Neuron (in vitro differentiated cells): ENCODE measurements at regions not wholly inside any gene's neighbourhood (a gene's known extent, or its start where the extent isn't known, plus 50 kb on each side); places are given as distances from the start of the nearest gene placed in this dataset.

Experiments used
- H2AFZ ChIP-seq: one replicate; pipeline ENCODE4 v1.6.1; 2013; ENCODE audit warnings: low read depth, mild to moderate bottlenecking, inconsistent platforms, low read length, moderate library complexity
- H3K27me3 ChIP-seq: one replicate; pipeline ENCODE4 v1.6.1; 2013; ENCODE audit warnings: low read length; ENCODE audit not compliant: insufficient read depth
- H3K36me3 ChIP-seq: one replicate; pipeline ENCODE4 v1.6.1; 2013; ENCODE audit warnings: low read length; ENCODE audit not compliant: insufficient read depth
- H3K4me1 ChIP-seq: one replicate; pipeline ENCODE4 v1.6.1; 2013; ENCODE audit warnings: low read length; ENCODE audit not compliant: insufficient read depth
- H3K4me3 ChIP-seq: 2 replicates; pipeline ENCODE4 v1.5.1; 2013; ENCODE audit warnings: mild to moderate bottlenecking, low read length, moderate library complexity
- H3K9me3 ChIP-seq: one replicate; pipeline ENCODE4 v1.6.1; 2013; ENCODE audit warnings: low read length

DNA sequence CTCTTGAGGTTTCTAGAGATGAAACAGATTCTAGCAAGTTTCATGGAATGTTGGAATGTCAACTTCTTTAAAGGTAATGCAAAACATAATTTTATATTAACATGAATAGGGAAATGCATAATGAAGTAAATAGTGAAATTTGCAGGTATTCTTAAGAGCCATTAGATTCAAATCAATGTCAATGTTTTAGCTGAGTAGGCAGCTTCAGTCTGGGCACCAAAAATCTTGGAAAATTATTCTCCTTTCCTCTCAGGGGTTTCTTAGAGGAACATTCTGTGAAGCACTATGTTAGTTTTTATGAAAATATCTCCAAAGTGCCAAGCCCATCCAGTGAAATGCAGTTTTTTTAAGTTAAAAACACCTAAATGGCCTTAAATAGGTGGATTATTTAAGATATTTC, 300.8 kb downstream of the PAX1 start:
- Histone ChIP-seq H2AFZ (no peak overlapping the region), H3K36me3 (no peaks in the 10 kb centered on the region), H3K27me3 (no peaks in the 10 kb centered on the region), H3K4me1 (no peaks in the 10 kb centered on the region), H3K4me3 (no peak overlapping the region), H3K9me3 (no peaks in the 10 kb centered on the region)

DNA sequence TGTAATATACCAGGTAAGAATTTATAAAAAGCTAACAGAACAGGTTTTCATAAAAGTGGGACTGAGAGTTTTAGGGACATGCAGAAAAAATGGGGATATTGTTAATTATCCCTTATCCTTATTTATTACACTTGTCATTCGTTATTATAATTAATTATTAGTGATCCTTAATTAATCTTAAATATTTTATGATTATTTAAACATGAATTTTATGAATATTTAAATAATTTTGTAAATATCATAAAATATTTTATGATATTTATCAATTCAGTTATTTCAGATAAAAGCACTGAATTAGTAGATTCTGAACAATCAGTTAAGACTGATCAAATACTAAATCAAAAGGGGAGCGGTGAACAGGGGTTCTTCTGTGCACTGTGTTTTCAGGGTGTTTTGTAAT, 300.1 kb downstream of the PAX1 start:
- no peaks in the 10 kb centered on the region for H3K4me1 ChIP-seq
- H3K36me3 ChIP-seq = no peaks in the 10 kb centered on the region
- H3K4me3 ChIP-seq = no peak overlapping the region
- no peaks in the 10 kb centered on the region for H3K9me3 ChIP-seq
- no peak overlapping the region for H2AFZ ChIP-seq
- H3K27me3 ChIP-seq = no peaks in the 10 kb centered on the region

DNA sequence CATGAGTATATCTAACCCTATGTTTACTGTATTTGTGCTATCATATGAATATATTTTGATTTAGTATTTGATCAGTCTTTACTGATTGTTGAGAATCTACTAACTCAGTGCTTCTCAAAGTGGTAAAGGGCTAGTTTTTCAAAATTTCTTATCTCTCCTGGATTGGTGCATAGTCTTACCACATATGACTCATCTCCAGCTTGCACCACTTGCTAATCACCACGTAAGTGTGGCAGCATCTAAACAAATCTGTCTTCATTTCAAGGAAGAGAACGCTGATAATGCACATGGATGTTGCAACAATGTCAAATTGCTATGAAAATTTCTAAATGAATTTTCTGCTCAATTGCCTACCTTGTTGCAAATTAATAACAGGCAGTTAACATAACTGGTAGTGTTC, 299.5 kb downstream of the PAX1 start:
- no peak overlapping the region for H2AFZ ChIP-seq
- no peaks in the 10 kb centered on the region for H3K27me3 ChIP-seq
- no peaks in the 10 kb centered on the region for H3K9me3 ChIP-seq
- H3K4me3 ChIP-seq = no peak overlapping the region
- H3K36me3 ChIP-seq = no peaks in the 10 kb centered on the region
- no peaks in the 10 kb centered on the region for H3K4me1 ChIP-seq

DNA sequence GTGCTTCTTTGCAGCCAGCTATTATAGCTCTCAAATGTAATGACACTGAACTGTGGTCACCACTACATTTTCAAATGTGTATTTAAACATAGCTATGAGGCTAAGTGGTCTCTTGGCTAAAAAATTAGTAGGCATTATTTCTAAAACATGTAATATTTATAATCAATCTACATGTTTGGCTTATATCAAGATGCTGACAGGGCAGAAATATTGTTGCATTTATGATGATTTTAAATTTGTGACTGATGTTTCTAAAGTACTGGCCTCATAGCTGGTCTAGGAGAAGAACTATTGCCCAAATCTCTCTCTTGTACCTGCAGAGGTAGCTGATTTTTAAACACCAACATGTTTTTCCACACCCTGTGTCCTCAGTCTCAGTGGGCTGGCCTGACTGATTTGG, 298.2 kb downstream of the PAX1 start:
- no peak overlapping the region for H2AFZ ChIP-seq
- H3K4me1 ChIP-seq = no peaks in the 10 kb centered on the region
- no peaks in the 10 kb centered on the region for H3K27me3 ChIP-seq
- H3K9me3 ChIP-seq = no peaks in the 10 kb centered on the region
- no peaks in the 10 kb centered on the region for H3K36me3 ChIP-seq
- no peak overlapping the region for H3K4me3 ChIP-seq

DNA sequence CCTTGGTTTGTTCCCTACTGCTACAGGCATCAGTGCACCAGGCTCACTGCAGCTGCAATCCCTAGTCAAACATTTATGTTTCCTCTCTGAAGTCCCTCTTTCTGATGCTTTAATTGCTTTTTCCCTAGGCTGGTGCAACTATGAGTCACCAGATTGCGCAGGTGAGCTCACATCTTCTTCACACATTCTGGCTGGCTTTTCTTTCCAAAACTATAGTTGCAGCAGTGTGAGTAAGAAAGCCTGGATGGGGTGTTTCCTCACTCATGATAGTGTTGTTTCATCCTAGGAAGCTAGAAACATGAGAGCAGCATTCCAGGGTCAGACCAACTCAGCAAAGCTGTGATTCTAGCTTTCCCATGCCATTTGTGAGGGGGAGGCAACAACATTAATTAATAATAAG, 296.4 kb downstream of the PAX1 start:
- Histone ChIP-seq H3K4me3 (no peak overlapping the region), H3K4me1 (no peaks in the 10 kb centered on the region), H3K9me3 (no peaks in the 10 kb centered on the region), H3K27me3 (no peaks in the 10 kb centered on the region), H3K36me3 (no peaks in the 10 kb centered on the region), H2AFZ (no peak overlapping the region)

DNA sequence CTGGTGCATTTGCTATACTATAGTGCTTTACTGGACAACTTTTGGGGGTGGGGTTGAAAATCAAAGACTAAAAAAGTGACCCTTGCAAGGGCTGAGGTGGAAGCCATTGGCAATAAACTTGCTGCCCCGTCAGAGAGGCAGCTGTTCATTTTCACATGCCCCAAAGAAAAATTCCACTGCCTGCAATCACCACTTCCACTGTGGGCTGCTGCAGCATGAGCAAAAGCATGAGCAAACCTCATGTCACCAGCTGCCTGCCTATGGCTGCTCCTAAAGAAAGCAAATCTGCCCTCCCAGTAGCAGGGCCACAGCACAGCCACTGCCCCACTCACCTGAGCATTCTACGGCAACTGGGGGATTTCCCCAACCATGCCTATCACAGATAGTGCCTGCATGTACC, 290.0 kb downstream of the PAX1 start:
- no peak overlapping the region for H3K4me3 ChIP-seq
- H2AFZ ChIP-seq = no peak overlapping the region
- H3K36me3 ChIP-seq = no peaks in the 10 kb centered on the region
- H3K27me3 ChIP-seq = no peaks in the 10 kb centered on the region
- no peaks in the 10 kb centered on the region for H3K4me1 ChIP-seq
- no peaks in the 10 kb centered on the region for H3K9me3 ChIP-seq

DNA sequence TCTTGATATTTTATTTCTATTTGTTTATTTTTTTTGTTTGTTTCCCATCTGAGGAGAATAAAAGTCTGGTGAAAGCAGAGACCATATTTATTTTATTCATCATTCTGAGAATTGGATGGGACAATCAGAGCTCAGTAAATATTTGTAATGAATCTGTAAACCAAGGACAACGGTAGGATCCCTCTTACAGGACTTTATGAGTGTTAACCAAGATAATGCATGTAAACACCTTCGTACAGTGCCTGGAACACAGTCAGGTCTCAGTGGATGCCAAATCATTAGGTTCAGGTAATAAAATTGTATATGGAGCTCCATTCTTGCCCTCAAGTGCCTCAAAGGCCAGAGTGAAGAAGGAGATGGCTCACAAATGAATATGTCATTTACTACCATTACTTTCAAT, 288.7 kb downstream of the PAX1 start:
- no peaks in the 10 kb centered on the region for H3K27me3 ChIP-seq
- no peaks in the 10 kb centered on the region for H3K4me1 ChIP-seq
- H2AFZ ChIP-seq = no peak overlapping the region
- H3K36me3 ChIP-seq = no peaks in the 10 kb centered on the region
- H3K9me3 ChIP-seq = no peaks in the 10 kb centered on the region
- H3K4me3 ChIP-seq = no peak overlapping the region

DNA sequence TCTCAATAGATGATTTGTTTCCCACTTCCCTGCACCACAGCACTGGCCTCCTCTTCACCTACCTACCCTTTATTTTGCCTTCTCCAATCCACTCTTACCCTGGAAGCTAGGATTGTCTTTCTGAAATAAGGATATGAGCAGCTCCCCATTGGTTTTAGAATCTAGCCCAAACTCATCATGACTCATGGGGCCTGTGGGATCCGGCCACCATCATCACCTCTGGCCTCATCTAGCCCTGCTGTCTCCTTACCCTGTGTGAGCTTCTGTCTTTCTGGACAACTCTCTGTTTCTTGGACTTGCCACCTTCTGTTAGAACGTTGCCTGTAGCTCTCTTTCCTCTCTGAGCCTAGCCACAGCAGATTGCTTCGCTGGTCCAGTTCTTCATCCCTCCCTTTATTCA, 277.1 kb downstream of the PAX1 start:
- Histone ChIP-seq H3K4me3 (no peak overlapping the region), H3K4me1 (no peaks in the 10 kb centered on the region), H3K27me3 (no peaks in the 10 kb centered on the region), H2AFZ (no peak overlapping the region), H3K36me3 (no peaks in the 10 kb centered on the region), H3K9me3 (no peaks in the 10 kb centered on the region)

DNA sequence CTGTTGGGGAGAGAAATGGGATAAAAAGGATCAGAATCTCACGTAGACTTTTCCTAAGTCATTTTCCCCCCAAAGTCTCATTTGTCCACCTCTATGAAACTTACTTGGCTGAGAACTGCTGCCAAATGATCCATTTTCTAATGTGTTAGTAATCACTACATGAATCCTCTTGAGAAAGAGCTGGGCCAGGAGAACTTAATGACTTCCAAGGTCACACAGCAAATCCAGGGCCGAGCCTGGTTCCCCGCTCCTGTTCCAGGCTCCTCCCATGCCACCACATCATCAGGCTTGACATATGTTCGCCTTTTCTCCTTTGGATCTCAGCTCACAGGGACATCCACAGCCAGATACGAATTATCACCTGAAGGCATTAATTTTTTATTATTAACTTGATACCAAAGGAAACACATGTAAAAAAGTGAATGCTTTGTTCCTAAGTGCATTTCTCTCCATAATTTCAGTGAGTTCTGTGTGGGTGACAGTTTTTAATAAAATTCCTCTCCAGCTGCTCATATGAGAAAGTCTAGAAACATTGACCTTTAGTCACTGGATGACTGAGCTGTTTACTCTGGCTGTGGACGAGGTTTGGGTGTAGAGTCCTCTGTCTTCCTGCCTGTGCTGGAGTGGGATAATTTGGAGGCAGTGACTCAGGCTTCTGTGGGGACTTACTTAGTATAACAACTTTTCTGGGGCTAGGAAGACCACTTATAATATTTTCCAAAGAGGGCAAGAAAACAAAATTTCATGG, 276.3 kb downstream of the PAX1 start:
- no peaks in the 10 kb centered on the region for H3K36me3 ChIP-seq
- no peaks in the 10 kb centered on the region for H3K9me3 ChIP-seq
- H2AFZ ChIP-seq = no peak overlapping the region
- H3K27me3 ChIP-seq = no peaks in the 10 kb centered on the region
- H3K4me3 ChIP-seq = no peak overlapping the region
- no peaks in the 10 kb centered on the region for H3K4me1 ChIP-seq

DNA sequence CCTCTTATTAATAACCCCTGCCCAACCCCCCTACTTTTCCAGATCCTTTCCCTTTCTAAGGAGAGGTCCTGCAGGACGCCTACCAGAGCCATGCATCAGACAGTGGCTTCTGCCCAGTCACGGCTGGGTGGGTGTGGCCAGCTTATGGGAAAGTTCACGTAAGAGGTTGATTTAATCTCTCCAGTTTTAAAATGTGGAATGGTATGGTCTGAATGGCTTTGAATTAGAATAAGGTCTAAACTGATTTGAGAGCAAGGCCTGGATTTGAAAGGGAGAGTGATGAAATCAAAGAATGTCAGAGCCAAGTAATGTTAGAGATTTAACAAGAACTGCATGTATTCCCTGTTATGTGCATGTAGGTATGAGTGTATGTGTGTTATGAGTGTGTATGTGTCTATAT, 275.7 kb downstream of the PAX1 start:
- Histone ChIP-seq H3K27me3 (no peaks in the 10 kb centered on the region), H3K9me3 (no peaks in the 10 kb centered on the region), H3K4me1 (no peaks in the 10 kb centered on the region), H2AFZ (no peak overlapping the region), H3K36me3 (no peaks in the 10 kb centered on the region), H3K4me3 (no peak overlapping the region)

DNA sequence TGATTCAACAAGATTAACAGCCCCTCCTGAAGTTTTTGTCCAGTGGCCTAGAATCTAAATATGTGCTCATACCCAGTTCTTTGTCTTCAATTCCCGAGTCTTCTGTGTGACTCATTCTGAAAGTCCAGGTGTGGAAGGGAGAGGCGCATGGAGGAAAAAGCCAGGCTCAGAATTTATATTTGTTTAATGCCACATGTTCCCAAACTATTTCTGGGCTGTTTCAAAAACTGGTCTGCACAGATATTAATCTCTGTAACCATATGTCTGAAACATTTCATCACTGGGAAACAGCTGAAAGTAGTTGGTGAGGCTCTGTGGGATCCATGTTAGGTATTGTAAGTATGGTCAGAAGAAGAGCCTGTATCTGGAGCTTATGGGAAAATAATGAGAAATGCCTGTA, 266.0 kb downstream of the PAX1 start:
- no peaks in the 10 kb centered on the region for H3K4me1 ChIP-seq
- H3K36me3 ChIP-seq = no peaks in the 10 kb centered on the region
- no peak overlapping the region for H2AFZ ChIP-seq
- no peak overlapping the region for H3K4me3 ChIP-seq
- no peaks in the 10 kb centered on the region for H3K9me3 ChIP-seq
- no peaks in the 10 kb centered on the region for H3K27me3 ChIP-seq

DNA sequence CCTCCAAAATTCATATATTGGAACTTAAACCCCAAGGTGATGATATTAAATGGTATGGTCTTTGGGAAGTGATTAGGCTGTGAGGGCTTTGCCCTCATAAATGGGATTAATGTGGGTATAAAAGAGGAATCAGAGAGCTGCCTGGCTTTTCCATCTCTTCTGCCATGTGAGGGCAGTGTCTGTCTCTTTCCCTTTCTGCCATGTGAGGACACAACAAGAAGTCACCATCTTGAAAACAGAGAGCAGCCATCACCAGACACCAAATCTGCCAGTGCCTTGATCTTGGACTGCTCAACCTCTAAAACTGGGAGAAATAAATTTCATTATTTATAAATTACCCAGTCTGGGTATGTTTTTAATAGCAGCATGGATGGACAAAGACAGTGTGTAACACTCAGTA, 263.0 kb downstream of the PAX1 start:
- H3K9me3 ChIP-seq = no peaks in the 10 kb centered on the region
- no peaks in the 10 kb centered on the region for H3K36me3 ChIP-seq
- H2AFZ ChIP-seq = no peak overlapping the region
- no peaks in the 10 kb centered on the region for H3K4me1 ChIP-seq
- H3K4me3 ChIP-seq = no peak overlapping the region
- no peaks in the 10 kb centered on the region for H3K27me3 ChIP-seq

DNA sequence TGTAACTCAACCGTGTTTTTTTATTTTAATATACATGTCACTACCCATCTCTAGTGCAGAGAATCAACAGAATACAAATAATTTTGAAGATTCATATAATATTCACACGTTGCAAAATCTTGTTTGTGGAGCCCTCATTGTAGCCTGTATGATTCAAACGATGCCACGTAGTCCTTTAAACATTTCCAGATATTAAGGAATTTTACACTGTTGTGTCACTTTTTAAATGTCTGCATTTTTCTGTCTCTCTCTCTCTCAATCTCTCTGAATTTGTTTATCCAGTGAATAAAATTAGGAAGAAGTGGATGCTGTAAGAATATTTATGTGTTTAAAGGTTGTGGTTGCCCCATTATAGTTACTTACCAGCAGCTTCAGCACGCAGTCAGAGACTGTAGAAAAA, 262.0 kb downstream of the PAX1 start:
- H3K4me3 ChIP-seq = no peak overlapping the region
- H3K9me3 ChIP-seq = no peaks in the 10 kb centered on the region
- H3K4me1 ChIP-seq = no peaks in the 10 kb centered on the region
- no peaks in the 10 kb centered on the region for H3K36me3 ChIP-seq
- H3K27me3 ChIP-seq = no peaks in the 10 kb centered on the region
- no peak overlapping the region for H2AFZ ChIP-seq

DNA sequence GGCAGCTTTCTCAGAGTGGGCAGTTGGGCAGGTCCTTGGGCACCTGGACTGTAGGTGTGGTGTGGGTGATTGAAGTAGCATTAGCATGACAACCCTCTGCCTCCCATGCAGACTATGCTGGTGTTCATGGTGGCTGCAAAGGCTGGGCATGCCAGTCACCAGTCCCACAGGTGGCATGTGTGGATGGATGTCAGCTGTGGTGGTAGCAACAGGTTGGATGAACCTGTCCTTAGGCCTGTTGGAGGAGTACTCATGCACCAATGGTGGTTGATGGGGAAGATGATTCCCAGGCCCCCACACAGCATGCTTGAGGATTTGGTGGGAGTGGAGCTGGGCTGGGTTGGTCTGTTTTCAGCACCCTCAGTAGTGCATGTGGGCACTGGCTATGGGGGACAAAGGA, 251.1 kb downstream of the PAX1 start:
- H3K9me3 ChIP-seq = no peaks in the 10 kb centered on the region
- no peaks in the 10 kb centered on the region for H3K36me3 ChIP-seq
- H2AFZ ChIP-seq = no peak overlapping the region
- no peaks in the 10 kb centered on the region for H3K4me1 ChIP-seq
- no peak overlapping the region for H3K4me3 ChIP-seq
- H3K27me3 ChIP-seq = no peaks in the 10 kb centered on the region
